ENCODE measurements at regions not wholly inside any gene's neighbourhood (a gene's known extent, or its start where the extent isn't known, plus 50 kb on each side); places are given as distances from the start of the nearest gene placed in this dataset.
"Not testable (repeated sequence)": the region's sequence is repeated elsewhere in the genome, so short reads cannot be mapped to it uniquely, and the experiment has no call there.

DNA sequence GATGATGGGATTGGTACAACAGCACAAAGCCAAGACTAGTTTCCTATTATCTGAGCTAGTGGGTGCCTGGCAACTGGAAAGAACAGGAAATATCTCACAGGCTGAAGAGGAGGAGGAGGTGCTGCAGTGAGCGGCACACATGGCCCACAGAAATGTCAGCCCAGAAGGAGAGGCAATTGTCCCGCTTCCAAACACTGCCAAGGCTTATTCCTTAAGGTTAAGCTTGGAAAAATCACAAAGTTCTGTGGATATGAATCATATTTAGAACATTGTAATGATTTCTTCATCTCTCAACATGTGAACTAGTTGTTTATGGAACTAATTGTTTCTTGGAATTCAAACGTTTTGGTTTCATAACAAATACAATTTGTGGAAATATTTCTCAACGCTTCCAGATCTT lies 1019.5 kb upstream of the SEMA6A start:
- no peak overlapping the region for H3K4me3 ChIP-seq (ENCODE audit: low read depth, low read length)

DNA sequence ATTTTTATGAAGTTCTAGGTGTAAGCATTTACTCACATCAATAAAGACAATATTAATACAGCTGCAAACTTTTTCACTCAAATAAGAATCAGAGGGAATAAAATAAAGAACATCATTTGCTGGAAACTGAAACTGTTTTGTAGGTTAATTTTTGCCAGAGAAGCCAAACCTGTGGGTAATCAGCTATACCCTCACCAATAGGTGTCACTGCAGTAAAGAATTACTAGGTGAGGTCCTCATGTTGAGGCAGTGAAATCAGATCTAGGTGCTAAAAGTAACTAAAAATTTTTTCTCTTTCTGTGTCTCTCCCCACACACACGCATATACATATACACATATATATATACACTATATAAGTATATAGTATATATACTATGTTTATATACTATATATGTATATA lies 1016.3 kb upstream of the SEMA6A start:
- no peak overlapping the region for H3K4me3 ChIP-seq (ENCODE audit: low read depth, low read length)

DNA sequence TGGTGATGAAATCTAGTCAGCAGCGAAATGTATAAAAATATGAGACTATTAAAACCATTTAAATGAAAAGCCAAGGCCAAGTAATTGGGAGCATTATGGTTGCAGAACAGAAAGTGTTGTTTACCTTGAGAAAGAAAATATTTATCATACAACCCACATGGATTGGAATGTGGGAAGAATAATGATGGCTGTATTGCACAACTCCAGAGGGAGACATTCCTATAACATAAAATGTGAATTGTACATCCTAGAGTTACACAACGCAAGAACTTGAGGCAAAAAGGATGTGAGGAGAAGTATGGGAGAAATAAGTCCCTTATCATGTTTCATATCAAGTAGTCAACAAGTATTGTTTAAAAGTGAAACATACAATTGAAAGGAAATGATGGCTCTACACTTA lies 1014.0 kb upstream of the SEMA6A start:
- no peak overlapping the region for H3K4me3 ChIP-seq (ENCODE audit: low read depth, low read length)

DNA sequence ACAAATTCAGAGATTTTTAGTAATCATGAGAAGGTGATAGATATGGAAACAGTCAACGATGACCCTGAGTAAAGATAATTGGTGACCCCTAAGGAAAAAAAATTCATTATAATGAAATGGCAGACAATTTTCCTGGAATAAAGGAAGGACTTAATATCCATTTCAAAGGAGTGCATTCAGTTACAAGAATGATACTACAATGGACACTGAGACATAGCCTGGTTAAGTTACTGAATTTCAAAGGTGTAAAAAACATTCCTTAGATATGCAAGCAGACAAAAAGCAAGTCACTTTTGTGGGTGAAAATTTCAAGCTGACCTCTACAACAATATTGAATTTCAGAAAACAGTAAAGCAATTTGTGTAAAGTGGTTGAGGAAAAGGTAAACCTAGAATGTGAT lies 1012.5 kb upstream of the SEMA6A start:
- no peak overlapping the region for H3K4me3 ChIP-seq (ENCODE audit: low read depth, low read length)

- H3K4me3 ChIP-seq (ENCODE audit: low read depth, low read length) = no peak overlapping the region
Measured at GRCh38 chr5:117568622-117569021, 994.0 kb upstream of the SEMA6A start.

DNA sequence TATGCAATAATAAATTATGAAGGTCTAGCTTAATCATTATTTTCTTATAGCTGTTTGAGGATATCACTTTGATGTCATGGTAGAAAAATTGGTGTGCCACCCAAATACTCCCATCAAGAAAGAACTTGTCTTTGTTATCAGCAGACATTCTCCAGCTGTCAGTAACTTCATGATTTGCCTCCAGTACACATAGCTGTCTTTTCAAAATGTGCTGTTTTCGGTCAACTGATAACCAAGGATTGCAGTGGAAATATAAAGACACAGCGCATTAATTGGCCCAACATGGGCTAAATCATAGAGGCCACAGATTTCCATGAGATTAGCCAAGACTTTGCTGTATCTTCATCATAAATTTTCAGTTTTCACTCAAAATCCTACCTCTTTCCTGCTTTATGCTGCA lies 993.5 kb upstream of the SEMA6A start:
- H3K4me3 ChIP-seq (ENCODE audit: low read depth, low read length) = no peak overlapping the region

- H3K4me3 ChIP-seq (ENCODE audit: low read depth, low read length) = no peak overlapping the region
Measured at GRCh38 chr5:117562647-117563046, 988.0 kb upstream of the SEMA6A start.

DNA sequence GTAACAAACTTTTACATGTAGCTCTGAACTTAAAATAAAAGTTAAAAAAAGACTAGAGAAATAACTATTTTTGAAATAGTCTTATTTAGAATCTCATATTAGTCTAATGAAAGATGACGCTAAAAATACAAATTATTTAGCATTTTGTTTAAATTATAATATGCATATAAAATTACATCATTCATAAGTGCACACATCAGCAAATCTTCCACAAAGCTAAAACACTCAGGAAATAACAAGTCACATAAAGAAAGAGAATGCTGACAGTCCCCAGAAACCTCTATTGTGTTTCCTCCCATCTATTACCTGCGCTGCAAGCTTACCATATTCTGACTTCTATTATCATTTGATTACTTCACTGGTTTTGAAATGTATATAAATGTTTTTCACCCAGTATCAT lies 986.9 kb upstream of the SEMA6A start:
- no peak overlapping the region for H3K4me3 ChIP-seq (ENCODE audit: low read depth, low read length)

DNA sequence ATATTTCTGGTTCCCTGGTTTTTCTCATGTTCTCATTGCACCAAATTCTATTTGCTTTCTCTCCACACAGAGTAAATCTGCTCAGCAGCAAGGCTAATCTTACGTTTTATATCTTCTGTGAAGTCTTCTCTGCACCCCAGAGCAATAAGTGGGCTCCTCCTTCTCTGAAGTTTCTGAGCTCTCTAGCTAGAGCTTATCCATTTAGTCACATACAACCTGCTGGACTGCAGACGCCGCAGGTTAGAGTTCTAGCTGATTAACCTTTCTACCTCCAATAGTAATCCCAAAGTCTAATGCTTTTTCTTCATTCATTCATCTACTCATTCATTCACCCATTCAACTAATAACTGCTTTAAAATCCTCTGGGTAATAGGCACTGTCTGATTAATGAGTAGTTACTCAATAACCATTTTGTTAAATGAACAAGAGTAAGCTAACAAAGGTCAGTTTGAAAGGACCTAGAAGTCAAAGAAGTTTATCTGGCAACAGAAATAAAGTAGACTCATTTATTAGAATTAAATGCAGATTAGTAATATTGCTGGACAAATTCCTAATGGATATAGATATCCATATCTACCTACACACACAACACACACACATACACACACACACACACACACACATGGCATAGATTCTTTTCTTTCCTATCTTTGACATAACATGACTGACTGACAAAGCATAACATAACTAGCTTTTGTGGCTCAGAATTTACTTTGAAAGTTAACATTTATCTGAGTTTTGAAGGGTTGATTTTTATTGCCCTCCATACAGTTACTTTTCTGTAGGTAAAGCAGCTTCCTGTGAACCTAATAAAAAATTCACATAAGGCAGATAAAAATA lies 984.6 kb upstream of the SEMA6A start:
- no peak overlapping the region for H3K4me3 ChIP-seq (ENCODE audit: low read depth, low read length)

GRCh38 chr5:117551236-117551635 lies 976.6 kb upstream of the SEMA6A start:
- H3K4me3 ChIP-seq (ENCODE audit: low read depth, low read length) = no peak overlapping the region

GRCh38 chr5:117547192-117547591 lies 972.6 kb upstream of the SEMA6A start:
- no peak overlapping the region for H3K4me3 ChIP-seq (ENCODE audit: low read depth, low read length)

DNA sequence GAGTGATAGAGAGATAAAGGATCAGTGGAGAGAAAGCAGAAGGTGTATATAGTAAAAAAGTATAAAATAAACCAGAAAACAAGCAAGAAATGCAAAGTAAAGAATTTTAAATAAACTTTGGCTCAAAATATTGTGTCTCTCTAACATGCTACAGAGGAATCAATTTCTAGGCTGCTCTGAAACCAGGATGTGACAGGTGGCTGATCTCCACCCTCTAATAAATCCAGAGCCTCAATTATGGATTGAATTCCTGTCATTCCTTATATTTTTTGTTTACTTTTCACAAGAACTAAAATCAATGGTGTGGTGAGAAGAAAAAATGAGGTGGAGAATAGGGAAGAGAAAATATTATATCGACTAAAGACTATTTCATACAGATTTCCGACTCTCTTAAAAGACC lies 965.1 kb upstream of the SEMA6A start:
- no peak overlapping the region for H3K4me3 ChIP-seq (ENCODE audit: low read depth, low read length)

- no peak overlapping the region for H3K4me3 ChIP-seq (ENCODE audit: low read depth, low read length)
Measured at GRCh38 chr5:117533792-117534191, 959.2 kb upstream of the SEMA6A start.

DNA sequence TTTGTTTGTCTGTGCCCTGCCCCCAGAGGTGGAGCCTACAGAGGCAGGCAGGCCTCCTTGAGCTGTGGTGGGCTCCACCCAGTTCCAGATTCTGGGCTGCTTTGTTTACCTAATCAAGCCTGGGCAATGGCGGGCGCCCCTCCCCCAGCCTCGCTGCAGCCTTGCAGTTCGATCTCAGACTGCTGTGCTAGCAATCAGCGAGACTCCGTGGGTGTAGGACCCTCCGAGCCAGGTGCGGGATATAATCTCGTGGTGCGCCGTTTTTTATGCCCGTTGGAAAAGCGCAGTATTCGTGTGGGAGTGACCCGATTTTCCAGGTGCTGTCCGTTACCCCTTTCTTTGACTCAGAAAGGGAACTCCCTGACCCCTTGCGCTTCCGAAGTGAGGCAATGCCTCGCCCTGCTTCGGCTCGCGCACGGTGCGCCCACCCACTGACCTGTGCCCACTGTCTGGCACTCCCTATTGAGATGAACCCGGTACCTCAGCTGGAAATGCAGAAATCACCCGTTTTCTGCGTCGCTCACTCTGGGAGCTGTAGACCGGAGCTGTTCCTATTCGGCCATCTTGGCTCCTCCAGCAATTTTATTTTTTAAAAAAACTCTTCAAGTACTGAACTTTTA lies 958.5 kb upstream of the SEMA6A start:
- H3K4me3 ChIP-seq (ENCODE audit: low read depth, low read length) = not testable (repeated sequence)

GRCh38 chr5:117519957-117520500 lies 945.4 kb upstream of the SEMA6A start:
- no peak overlapping the region for H3K4me3 ChIP-seq (ENCODE audit: low read depth, low read length)

DNA sequence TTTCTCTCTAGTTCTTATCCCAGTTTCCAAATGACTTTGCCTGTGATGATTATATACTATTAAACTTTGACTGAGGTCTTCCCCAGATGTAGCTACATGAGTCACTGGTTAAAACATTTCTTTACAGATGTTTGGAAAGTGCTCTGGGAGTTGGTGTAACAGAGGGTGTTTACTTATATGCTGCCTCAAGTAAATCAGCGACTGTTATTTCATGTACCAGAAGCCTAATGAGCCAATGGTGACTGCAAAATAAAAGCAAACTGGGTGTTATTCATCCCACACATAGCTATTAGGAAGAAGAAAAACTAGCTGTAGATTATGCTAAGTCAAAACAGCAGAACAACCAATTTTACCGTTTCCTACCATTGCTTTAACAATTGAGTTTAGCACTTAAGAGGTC lies 929.7 kb upstream of the SEMA6A start:
- H3K4me3 ChIP-seq (ENCODE audit: low read depth, low read length) = no peak overlapping the region

DNA sequence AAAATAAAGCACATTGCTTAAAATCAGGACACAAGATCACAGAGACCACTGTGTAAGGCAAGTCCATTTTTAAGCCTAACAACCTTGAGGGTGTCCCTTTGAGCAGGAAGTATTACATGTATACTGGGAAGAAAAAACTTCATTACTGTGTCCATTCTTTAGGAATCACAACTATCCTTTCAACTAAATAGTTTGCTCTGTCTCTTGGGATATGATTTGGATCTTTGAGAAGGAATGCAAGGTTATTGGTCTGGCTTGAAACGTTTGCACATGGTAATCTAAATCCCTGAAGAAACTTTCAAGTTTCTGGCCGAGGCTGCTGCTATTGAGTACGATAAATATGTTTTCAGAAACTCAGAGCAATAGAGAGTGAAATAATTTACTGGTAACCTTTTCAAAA lies 923.0 kb upstream of the SEMA6A start:
- no peak overlapping the region for H3K4me3 ChIP-seq (ENCODE audit: low read depth, low read length)

- H3K4me3 ChIP-seq (ENCODE audit: low read depth, low read length) = no peak overlapping the region
Measured at GRCh38 chr5:117496801-117497200, 922.2 kb upstream of the SEMA6A start.

DNA sequence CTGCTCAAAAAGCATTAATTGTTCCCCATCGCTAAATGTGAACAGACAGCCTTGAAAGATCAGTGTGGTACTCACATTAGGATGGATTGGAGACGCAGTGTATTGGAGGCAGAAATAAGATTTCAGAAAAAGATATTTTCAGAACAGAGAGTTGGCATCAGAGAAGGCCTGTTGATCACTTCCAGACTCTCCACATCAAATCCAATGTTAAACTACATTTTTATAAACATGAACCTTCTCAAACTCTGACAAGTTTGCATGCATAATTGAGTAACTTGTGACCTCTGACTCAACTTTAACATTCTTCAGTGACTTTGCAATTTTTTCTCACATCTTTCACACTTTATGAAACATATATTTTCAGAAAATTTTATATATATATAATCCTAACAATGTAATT lies 919.6 kb upstream of the SEMA6A start:
- H3K4me3 ChIP-seq (ENCODE audit: low read depth, low read length) = no peak overlapping the region

DNA sequence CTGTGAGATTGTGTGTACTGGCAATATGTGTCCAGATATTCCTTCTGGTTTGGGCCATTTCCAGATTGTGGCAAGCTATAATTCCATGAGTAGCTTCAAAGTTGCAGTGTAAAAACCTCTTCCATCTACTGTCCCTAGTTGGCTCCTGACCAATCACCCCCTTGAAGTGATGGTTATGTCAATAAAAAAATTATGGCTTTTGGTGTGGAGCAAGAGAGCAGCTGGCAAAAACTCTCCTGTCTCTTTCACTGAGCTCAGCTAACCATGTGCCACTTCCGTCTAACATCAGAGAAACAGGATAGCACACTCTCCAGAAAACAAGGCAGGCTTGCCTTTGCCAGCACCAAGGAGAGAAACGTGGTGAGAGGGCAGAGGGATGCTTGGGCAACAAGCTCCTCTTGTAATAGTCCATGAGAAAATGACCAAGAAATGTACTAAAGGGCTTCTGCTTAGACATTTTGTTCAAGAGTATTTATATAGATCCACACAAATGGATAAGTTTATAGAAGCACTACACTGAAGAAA lies 914.4 kb upstream of the SEMA6A start:
- no peak overlapping the region for H3K4me3 ChIP-seq (ENCODE audit: low read depth, low read length)

- no peak overlapping the region for H3K4me3 ChIP-seq (ENCODE audit: low read depth, low read length)
Measured at GRCh38 chr5:117487556-117487955, 912.9 kb upstream of the SEMA6A start.

DNA sequence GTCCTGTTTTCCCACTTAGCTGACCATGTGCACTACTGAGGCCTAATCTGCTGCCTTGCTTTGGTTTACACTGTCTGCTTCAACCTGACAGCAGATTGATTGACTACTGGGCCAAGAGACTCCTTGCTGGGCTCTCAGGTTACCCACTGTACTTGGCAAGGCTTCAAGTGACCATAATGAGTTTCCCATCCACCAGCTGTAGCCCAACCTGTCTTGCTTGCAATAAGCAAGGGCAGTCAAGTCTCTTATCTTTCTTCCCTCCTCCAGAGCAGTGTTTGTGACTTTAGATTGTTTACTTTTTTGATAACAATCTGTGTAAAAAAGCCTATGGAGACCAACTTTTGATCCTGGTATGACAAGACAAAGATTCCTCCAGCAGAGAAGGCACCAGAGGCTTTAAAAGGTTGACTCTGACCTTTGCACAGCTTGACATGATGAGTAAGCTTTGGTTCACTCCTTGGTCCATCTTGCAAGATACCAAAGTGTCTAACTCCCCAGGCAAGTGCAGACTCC lies 912.3 kb upstream of the SEMA6A start:
- H3K4me3 ChIP-seq (ENCODE audit: low read depth, low read length) = no peak overlapping the region
